Retinal pigment epithelial cell (primary cell): ENCODE measurements at regions not wholly inside any gene's neighbourhood (a gene's known extent, or its start where the extent isn't known, plus 50 kb on each side); places are given as distances from the start of the nearest gene placed in this dataset.
A peak's percentile ranks its signal among the peaks of the same experiment; 100 is the strongest.

Source experiments
- DNase-seq: peaks from one replicate; pipeline ENCODE4 v3.0.0-alpha.2; 2010; ENCODE audit warnings: low read depth
- H3K4me3 ChIP-seq: 2 replicates; pipeline ENCODE4 v1.5.1; 2011; ENCODE audit warnings: mild to moderate bottlenecking, low read length, control low read depth, moderate library complexity
- CTCF ChIP-seq: conservative IDR thresholded peaks from 2 replicates; pipeline ENCODE4 v1.5.1; 2011; ENCODE audit warnings: low read depth, low read length, control low read depth, inconsistent platforms

GRCh38 chr5:102014371-102014770 lies 281.7 kb downstream of the SLCO4C1 start:
- H3K4me3 ChIP-seq: no peak overlapping the region
- TF ChIP-seq CTCF: no peak
- no peak for DNase-seq

GRCh38 chr5:102010644-102011043 lies 285.4 kb downstream of the SLCO4C1 start:
- H3K4me3 ChIP-seq: no peak overlapping the region
- no peak for DNase-seq
- no peak for TF ChIP-seq CTCF

GRCh38 chr5:101997235-101997634 lies 298.8 kb downstream of the SLCO4C1 start:
- TF ChIP-seq CTCF: no peak
- no peak for DNase-seq
- H3K4me3 ChIP-seq: no peak overlapping the region

- TF ChIP-seq CTCF: no peak
Measured at GRCh38 chr5:101995585-101995984, 300.5 kb downstream of the SLCO4C1 start.

GRCh38 chr5:101991486-101991885 lies 304.6 kb downstream of the SLCO4C1 start:
- no peak for TF ChIP-seq CTCF
- no peak overlapping the region for H3K4me3 ChIP-seq
- DNase-seq: no peak

More at GRCh38 chr5:101995585-101995984, 300.5 kb downstream of the SLCO4C1 start:
- DNase-seq: no peak
- H3K4me3 ChIP-seq: no peak overlapping the region

GRCh38 chr5:101989659-101990058 lies 306.4 kb downstream of the SLCO4C1 start:
- no peak for DNase-seq
- TF ChIP-seq CTCF: no peak
- H3K4me3 ChIP-seq: no peak overlapping the region

GRCh38 chr5:101977729-101978345 lies 318.2 kb downstream of the SLCO4C1 start:
- peak; percentile 32 for DNase-seq
- no peak overlapping the region for H3K4me3 ChIP-seq
- peak; percentile 72 for TF ChIP-seq CTCF
